HL-60 (cell line): ENCODE measurements at regions not wholly inside any gene's neighbourhood (a gene's known extent, or its start where the extent isn't known, plus 50 kb on each side); places are given as distances from the start of the nearest gene placed in this dataset.

ENCODE experiments used
- DNase-seq, 2 experiments: peaks; one replicate each; pipeline ENCODE4 v3.0.0-alpha.2; 2010 to 2020; ENCODE audit warnings: low read depth in 1 of 2, low spot score in 1 of 2
- H3K27ac ChIP-seq: fragments of 250-450 bp; sonication (Bioruptor Pico); replicated peaks from 2 replicates; pipeline ENCODE4 v1.5.1; 2020; ENCODE audit warnings: mild to moderate bottlenecking, moderate library complexity
- H3K27me3 ChIP-seq: fragments of 250-450 bp; sonication (Bioruptor Pico); 2 replicates; pipeline ENCODE4 v1.5.1; 2021; ENCODE audit warnings: mild to moderate bottlenecking, moderate library complexity; ENCODE audit not compliant: insufficient read depth, poor library complexity, severe bottlenecking
- H3K4me3 ChIP-seq: replicated peaks from 2 replicates; pipeline ENCODE4 v1.5.1; 2011; ENCODE audit warnings: mild to moderate bottlenecking, control low read depth, low read length; ENCODE audit not compliant: insufficient read depth
- GABPA ChIP-seq: IDR thresholded peaks from 2 replicates; pipeline ENCODE4 v1.6.1; 2012; ENCODE audit warnings: low read depth
- POLR2AphosphoS5 ChIP-seq: IDR thresholded peaks from 2 replicates; pipeline ENCODE4 v1.6.1; 2012; ENCODE audit warnings: low read depth
- SPI1 ChIP-seq: IDR thresholded peaks from 2 replicates; pipeline ENCODE4 v1.6.1; 2012; ENCODE audit warnings: low read depth, mild to moderate bottlenecking, borderline replicate concordance
- TF ChIP-seq, protein P1 (sequence below): IDR thresholded peaks from 2 replicates; pipeline ENCODE4 v1.6.1; 2012; ENCODE audit warnings: low read depth; ENCODE audit not compliant: insufficient replicate concordance
- TF ChIP-seq, protein P2 (sequence below): IDR thresholded peaks from one replicate; pipeline ENCODE4 v1.5.1; 2011; ENCODE audit warnings: low read length, control low read depth, inconsistent platforms; ENCODE audit not compliant: insufficient read depth

DNA sequence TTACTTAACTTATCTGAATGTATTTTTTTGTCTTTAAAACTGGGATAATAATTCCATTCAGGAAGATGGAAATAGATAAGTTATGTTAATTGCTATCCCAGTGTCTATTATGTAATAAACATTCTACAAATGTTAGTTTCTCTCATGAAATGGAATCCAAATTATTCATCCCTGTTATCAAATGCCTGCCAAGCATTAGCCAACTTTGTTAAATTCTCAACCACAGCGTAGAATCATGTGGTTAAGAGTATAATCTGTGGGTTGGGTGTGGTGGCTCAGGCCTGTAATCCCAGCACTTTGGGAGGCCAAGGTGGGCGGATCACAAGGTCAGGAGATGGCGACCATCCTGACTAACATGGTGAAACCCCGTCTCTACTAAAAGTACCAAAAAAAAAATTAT, 912.9 kb upstream of the SEMA6A start:
- no peak for TF ChIP-seq POLR2AphosphoS5
- no peak for TF ChIP-seq GABPA
- TF ChIP-seq SPI1, result no peak
- TF ChIP-seq, protein P1, sequence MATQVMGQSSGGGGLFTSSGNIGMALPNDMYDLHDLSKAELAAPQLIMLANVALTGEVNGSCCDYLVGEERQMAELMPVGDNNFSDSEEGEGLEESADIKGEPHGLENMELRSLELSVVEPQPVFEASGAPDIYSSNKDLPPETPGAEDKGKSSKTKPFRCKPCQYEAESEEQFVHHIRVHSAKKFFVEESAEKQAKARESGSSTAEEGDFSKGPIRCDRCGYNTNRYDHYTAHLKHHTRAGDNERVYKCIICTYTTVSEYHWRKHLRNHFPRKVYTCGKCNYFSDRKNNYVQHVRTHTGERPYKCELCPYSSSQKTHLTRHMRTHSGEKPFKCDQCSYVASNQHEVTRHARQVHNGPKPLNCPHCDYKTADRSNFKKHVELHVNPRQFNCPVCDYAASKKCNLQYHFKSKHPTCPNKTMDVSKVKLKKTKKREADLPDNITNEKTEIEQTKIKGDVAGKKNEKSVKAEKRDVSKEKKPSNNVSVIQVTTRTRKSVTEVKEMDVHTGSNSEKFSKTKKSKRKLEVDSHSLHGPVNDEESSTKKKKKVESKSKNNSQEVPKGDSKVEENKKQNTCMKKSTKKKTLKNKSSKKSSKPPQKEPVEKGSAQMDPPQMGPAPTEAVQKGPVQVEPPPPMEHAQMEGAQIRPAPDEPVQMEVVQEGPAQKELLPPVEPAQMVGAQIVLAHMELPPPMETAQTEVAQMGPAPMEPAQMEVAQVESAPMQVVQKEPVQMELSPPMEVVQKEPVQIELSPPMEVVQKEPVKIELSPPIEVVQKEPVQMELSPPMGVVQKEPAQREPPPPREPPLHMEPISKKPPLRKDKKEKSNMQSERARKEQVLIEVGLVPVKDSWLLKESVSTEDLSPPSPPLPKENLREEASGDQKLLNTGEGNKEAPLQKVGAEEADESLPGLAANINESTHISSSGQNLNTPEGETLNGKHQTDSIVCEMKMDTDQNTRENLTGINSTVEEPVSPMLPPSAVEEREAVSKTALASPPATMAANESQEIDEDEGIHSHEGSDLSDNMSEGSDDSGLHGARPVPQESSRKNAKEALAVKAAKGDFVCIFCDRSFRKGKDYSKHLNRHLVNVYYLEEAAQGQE, result no peak
- TF ChIP-seq, protein P2, sequence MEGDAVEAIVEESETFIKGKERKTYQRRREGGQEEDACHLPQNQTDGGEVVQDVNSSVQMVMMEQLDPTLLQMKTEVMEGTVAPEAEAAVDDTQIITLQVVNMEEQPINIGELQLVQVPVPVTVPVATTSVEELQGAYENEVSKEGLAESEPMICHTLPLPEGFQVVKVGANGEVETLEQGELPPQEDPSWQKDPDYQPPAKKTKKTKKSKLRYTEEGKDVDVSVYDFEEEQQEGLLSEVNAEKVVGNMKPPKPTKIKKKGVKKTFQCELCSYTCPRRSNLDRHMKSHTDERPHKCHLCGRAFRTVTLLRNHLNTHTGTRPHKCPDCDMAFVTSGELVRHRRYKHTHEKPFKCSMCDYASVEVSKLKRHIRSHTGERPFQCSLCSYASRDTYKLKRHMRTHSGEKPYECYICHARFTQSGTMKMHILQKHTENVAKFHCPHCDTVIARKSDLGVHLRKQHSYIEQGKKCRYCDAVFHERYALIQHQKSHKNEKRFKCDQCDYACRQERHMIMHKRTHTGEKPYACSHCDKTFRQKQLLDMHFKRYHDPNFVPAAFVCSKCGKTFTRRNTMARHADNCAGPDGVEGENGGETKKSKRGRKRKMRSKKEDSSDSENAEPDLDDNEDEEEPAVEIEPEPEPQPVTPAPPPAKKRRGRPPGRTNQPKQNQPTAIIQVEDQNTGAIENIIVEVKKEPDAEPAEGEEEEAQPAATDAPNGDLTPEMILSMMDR, result no peak
- no peak for DNase-seq
- Histone ChIP-seq H3K27ac (no peak overlapping the region), H3K27me3 (no peaks in the 10 kb centered on the region), H3K4me3 (no peak overlapping the region)

DNA sequence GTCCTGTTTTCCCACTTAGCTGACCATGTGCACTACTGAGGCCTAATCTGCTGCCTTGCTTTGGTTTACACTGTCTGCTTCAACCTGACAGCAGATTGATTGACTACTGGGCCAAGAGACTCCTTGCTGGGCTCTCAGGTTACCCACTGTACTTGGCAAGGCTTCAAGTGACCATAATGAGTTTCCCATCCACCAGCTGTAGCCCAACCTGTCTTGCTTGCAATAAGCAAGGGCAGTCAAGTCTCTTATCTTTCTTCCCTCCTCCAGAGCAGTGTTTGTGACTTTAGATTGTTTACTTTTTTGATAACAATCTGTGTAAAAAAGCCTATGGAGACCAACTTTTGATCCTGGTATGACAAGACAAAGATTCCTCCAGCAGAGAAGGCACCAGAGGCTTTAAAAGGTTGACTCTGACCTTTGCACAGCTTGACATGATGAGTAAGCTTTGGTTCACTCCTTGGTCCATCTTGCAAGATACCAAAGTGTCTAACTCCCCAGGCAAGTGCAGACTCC, 912.3 kb upstream of the SEMA6A start:
- Histone ChIP-seq H3K27ac (no peak overlapping the region), H3K27me3 (no peaks in the 10 kb centered on the region), H3K4me3 (no peak overlapping the region)
- DNase-seq, result no peak
- TF ChIP-seq SPI1 (no peak), GABPA (no peak), POLR2AphosphoS5 (no peak)
- TF ChIP-seq, protein P1, result no peak

DNA sequence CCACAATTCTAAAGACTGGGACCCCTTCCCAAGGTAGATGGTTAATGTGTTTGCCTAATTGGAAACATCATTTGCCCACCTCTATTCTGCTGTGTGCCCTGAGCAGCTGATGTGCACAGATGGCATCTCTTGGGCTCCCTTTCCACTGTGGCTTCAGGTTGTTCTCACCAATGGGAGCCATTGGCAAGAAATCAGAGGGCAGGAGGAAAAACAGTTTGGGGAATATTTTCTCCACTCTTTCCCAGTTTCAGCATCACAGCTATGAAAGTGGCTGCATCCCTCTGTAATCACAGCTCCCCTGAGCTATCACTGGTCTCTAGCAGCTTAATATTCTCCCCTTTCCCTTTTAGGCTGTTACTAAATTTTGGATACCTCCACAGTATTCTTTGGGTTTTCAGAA, 911.6 kb upstream of the SEMA6A start:
- no peak for DNase-seq
- no peak overlapping the region for H3K4me3 ChIP-seq
- no peak overlapping the region for H3K27ac ChIP-seq
- TF ChIP-seq SPI1 (no peak), POLR2AphosphoS5 (no peak), GABPA (no peak)
- TF ChIP-seq, protein P2, result no peak
- TF ChIP-seq, protein P1, result no peak
- no peaks in the 10 kb centered on the region for H3K27me3 ChIP-seq

DNA sequence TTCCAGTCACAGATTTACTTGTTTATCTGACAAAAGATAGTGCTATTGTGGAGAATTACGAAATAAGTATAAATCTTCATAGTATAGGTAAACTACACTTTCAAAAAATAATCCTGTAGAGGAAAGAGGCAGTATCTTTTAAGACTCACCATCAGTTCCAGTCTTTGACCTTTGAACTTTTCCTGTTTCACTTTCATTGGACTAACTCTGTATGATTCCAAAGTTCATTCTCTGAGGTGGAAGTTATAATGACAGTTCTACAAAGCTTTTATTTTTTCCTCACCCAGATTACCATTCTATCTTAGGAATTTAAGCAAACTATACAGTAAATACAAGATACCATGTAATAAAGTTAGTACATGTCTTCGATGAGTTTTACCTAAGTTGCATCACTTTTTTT, 901.3 kb upstream of the SEMA6A start:
- DNase-seq, result no peak
- H3K4me3 ChIP-seq, result no peak overlapping the region
- TF ChIP-seq, protein P1, result no peak
- TF ChIP-seq SPI1 (no peak), POLR2AphosphoS5 (no peak), GABPA (no peak)
- TF ChIP-seq, protein P2, result no peak
- H3K27ac ChIP-seq, result no peak overlapping the region
- no peaks in the 10 kb centered on the region for H3K27me3 ChIP-seq
